ENCODE measurements at regions not wholly inside any gene's neighbourhood (a gene's known extent, or its start where the extent isn't known, plus 50 kb on each side); places are given as distances from the start of the nearest gene placed in this dataset.
"Not testable (repeated sequence)": the region's sequence is repeated elsewhere in the genome, so short reads cannot be mapped to it uniquely, and the experiment has no call there.

GRCh38 chr1:30225357-30225756 is 498.0 kb downstream of the MATN1 start:
- DNase-seq = no peak
- intact Hi-C loops (cut with DNase I) = no loop called here

- no peak for DNase-seq
- intact Hi-C loops (cut with DNase I) = no loop called here
These were observed 503.7 kb downstream of the MATN1 start for GRCh38 chr1:30219675-30220074.

- intact Hi-C loops (cut with DNase I) = no loop called here
- DNase-seq = no peak
These were observed 504.9 kb downstream of the MATN1 start for GRCh38 chr1:30218438-30218837.

GRCh38 chr1:30216602-30217001 is 506.8 kb downstream of the MATN1 start:
- intact Hi-C loops (cut with DNase I) = no loop called here
- DNase-seq = no peak

- intact Hi-C loops (cut with DNase I) = no loop called here
These were observed 509.4 kb downstream of the MATN1 start for GRCh38 chr1:30213936-30214335.

GRCh38 chr1:30207962-30208361 is 515.4 kb downstream of the MATN1 start:
- intact Hi-C loops (cut with DNase I); DNase-seq: not testable (repeated sequence)

More at GRCh38 chr1:30213936-30214335, 509.4 kb downstream of the MATN1 start:
- DNase-seq = no peak

- intact Hi-C loops (cut with DNase I); DNase-seq: not testable (repeated sequence)
These were observed 516.8 kb downstream of the MATN1 start for GRCh38 chr1:30206631-30207030.

GRCh38 chr1:30204916-30205315 is 518.5 kb downstream of the MATN1 start:
- DNase-seq; intact Hi-C loops (cut with DNase I): not testable (repeated sequence)

GRCh38 chr1:30201015-30201414 is 522.4 kb downstream of the MATN1 start:
- DNase-seq = no peak
- intact Hi-C loops (cut with DNase I) = no loop called here

- intact Hi-C loops (cut with DNase I) = no loop called here
- no peak for DNase-seq
These were observed 523.2 kb downstream of the MATN1 start for GRCh38 chr1:30200161-30200560.

GRCh38 chr1:30199563-30199962 is 523.8 kb downstream of the MATN1 start:
- no peak for DNase-seq
- intact Hi-C loops (cut with DNase I) = no loop called here

GRCh38 chr1:30198795-30199403 is 524.5 kb downstream of the MATN1 start:
- intact Hi-C loops (cut with DNase I) = no loop called here
- DNase-seq = peak in 1 of 42 donors; percentile 14

GRCh38 chr1:30198451-30198760 is 525.0 kb downstream of the MATN1 start:
- intact Hi-C loops (cut with DNase I) = no loop called here
- DNase-seq = peak in 1 of 42 donors; percentile 7

- intact Hi-C loops (cut with DNase I) = no loop called here
- peak in 2 of 42 donors; percentile 28 to 34 for DNase-seq
These were observed 525.5 kb downstream of the MATN1 start for GRCh38 chr1:30197639-30198450.

GRCh38 chr1:30196872-30197638 is 526.3 kb downstream of the MATN1 start:
- DNase-seq = peak in 2 of 42 donors; percentile 16 to 24
- intact Hi-C loops (cut with DNase I) = no loop called here

- intact Hi-C loops (cut with DNase I) = no loop called here
- peak in 2 of 42 donors; percentile 10 to 30 for DNase-seq
These were observed 526.9 kb downstream of the MATN1 start for GRCh38 chr1:30196457-30196856.

GRCh38 chr1:30195424-30196134 is 527.8 kb downstream of the MATN1 start:
- intact Hi-C loops (cut with DNase I) = no loop called here
- peak in 1 of 42 donors; percentile 39 for DNase-seq

- intact Hi-C loops (cut with DNase I) = no loop called here
- peak in 2 of 42 donors; percentile 5 to 9 for DNase-seq
These were observed 528.5 kb downstream of the MATN1 start for GRCh38 chr1:30194741-30195423.

All from head of caudate nucleus (tissue), 42 donors.